ENCODE measurements at regions not wholly inside any gene's neighbourhood (a gene's known extent, or its start where the extent isn't known, plus 50 kb on each side); places are given as distances from the start of the nearest gene placed in this dataset.
"Not testable (repeated sequence)": the region's sequence is repeated elsewhere in the genome, so short reads cannot be mapped to it uniquely, and the experiment has no call there.

DNA sequence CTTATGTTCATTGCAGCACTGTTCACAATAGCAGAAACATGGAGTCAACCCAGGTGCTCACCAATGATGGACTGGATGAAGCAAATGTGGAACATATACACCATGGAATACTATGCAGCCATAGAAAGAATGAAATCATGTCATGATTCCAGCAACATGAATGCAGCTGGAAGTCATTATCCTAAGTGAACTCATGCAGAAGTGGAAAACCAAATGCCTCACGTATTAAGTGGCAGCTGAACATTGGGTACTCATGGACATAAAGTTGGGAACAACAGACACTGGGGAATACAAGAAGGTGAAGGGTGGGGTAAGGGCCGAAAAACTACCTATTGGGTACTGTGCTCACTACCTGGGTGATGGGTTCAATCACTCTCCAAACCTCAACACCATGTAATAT lies 915.9 kb downstream of the UQCRFS1 start:
- no peak overlapping the region for H3K27ac ChIP-seq (ENCODE audit: low read depth, low read length)
- 82 to 89% (median 85%) methylated on average over 2 of the region's 2 CpGs for WGBS, 3 donors

- WGBS, 3 donors, result 76 to 89% (median 79%) methylated on average over 4 of the region's 4 CpGs
- no peak overlapping the region for H3K27ac ChIP-seq (ENCODE audit: low read depth, low read length)
These were observed 916.4 kb downstream of the UQCRFS1 start for GRCh38 chr19:28296506-28296905.

DNA sequence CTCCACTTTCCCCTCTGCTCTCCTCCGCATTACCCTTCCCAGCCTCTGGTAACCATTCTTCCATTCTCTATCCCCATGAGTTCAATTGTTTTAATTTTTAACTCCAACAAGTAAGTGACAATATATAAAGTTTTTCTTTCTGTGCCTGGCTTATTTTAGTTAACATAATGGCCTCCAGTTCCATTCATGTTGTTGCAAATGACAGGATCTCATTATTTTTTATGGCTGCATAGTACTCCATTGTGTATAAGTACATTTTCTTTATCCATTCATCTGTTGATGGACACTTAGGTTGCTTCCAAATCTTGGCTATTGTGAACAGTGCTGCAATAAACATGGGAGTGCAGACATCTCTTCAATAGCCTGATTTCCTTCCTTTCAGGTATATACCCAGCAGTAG lies 918.0 kb downstream of the UQCRFS1 start:
- WGBS, 3 donors, result 94 to 100% (median 100%) methylated on average over 1 of the region's 1 CpG

DNA sequence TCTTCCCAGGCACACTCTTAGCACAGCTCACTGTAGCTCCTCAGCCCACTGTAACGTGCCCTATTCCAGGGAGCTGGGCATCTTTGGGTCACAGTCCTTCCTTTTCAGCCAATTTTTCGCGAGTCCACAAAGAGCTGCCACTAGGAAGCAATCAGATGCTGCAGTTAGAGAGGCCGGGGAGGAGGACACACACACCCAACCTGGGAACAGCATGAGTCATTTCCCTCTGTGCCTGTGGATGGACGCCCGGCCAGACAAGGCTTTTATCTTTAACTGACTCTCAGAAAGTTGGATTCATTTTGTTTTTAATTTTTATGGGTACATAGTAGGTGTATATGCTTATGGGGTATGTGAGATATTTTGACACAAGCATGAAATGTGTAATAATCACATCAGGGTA lies 918.6 kb downstream of the UQCRFS1 start:
- 27 to 65% (median 45%) methylated on average over 6 of the region's 6 CpGs for WGBS, 3 donors
- no peak overlapping the region for H3K27ac ChIP-seq (ENCODE audit: low read depth, low read length)

More for the DNA sequence above, 918.0 kb downstream of the UQCRFS1 start:
- H3K27ac ChIP-seq (ENCODE audit: low read depth, low read length), result not testable (repeated sequence)

GRCh38 chr19:28293685-28294084 lies 919.3 kb downstream of the UQCRFS1 start:
- WGBS, 3 donors, result 95 to 97% (median 96%) methylated on average over 3 of the region's 3 CpGs
- H3K27ac ChIP-seq (ENCODE audit: low read depth, low read length), result no peak overlapping the region

- no peak overlapping the region for H3K27ac ChIP-seq (ENCODE audit: low read depth, low read length)
- WGBS, 3 donors, result 65 to 79% (median 74%) methylated on average over 10 of the region's 10 CpGs
These were observed 920.0 kb downstream of the UQCRFS1 start for GRCh38 chr19:28292822-28293500.

DNA sequence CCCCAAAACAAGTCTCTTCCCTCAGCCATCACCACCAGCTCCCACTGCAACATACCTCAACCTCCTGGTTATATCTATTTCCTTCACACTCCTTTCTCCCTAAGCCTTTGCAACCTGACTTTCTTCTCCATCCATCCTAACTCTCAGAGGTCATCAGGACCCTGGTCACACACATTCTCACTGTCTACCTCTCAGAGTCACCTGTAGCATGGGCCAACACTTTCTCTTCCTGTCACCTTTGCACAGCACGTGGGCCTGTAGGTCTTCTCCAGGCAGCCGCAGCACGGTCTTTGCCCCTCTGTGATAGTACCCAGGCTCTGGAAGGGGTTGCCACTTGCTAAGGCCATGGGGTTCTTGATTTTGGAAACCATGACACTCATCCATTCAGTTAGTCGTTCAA lies 921.1 kb downstream of the UQCRFS1 start:
- H3K27ac ChIP-seq (ENCODE audit: low read depth, low read length), result no peak overlapping the region
- WGBS, 3 donors, result 68 to 95% (median 87%) methylated on average over 4 of the region's 4 CpGs

DNA sequence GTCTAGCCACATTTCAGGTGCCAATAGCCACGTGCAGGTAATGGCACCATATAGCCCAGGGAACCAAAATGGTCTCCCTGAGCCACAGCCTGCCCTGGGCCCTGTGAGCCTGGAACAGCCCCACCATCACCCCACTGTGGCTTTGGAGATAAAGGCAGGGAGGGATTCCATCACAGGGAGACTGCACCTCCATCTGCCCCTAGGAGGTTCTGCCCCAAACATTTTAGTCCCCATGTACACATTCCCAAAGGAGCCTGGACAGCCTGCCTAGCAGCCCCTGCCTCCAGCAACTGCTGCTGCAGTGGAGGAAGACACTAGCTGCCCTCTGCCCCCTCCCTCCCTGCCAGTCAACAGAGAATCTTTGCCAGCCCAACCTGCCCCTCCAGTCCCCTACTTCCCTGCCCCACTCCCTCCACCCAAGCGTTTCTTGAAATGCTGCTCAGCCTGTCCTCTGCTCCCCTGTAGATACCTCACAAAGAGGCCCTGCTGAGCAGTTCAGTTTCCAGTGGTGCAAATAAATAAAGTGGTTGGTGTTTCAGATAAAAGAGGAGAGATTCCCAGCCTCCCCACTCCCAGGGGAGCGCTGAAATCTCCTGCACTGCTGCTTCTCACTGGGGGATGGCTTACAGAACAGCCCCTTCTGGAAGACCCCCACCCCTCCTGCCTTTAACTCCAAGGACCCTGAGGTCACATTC lies 921.8 kb downstream of the UQCRFS1 start:
- WGBS, 3 donors, result 66 to 70% (median 68%) methylated on average over 3 of the region's 3 CpGs
- H3K27ac ChIP-seq (ENCODE audit: low read depth, low read length), result no peak overlapping the region

GRCh38 chr19:28289295-28290063 lies 923.5 kb downstream of the UQCRFS1 start:
- 25 to 51% (median 40%) methylated on average over 9 of the region's 9 CpGs for WGBS, 3 donors
- H3K27ac ChIP-seq (ENCODE audit: low read depth, low read length), result no peak overlapping the region

GRCh38 chr19:28288572-28289264 lies 924.2 kb downstream of the UQCRFS1 start:
- no peak overlapping the region for H3K27ac ChIP-seq (ENCODE audit: low read depth, low read length)
- 39 to 76% (median 70%) methylated on average over 5 of the region's 5 CpGs for WGBS, 3 donors

GRCh38 chr19:28285917-28286316 lies 927.0 kb downstream of the UQCRFS1 start:
- WGBS, 3 donors, result 84 to 92% (median 87%) methylated on average over 2 of the region's 2 CpGs

GRCh38 chr19:28285078-28285477 lies 927.9 kb downstream of the UQCRFS1 start:
- no peak overlapping the region for H3K27ac ChIP-seq (ENCODE audit: low read depth, low read length)

More at GRCh38 chr19:28285917-28286316, 927.0 kb downstream of the UQCRFS1 start:
- H3K27ac ChIP-seq (ENCODE audit: low read depth, low read length), result no peak overlapping the region

DNA sequence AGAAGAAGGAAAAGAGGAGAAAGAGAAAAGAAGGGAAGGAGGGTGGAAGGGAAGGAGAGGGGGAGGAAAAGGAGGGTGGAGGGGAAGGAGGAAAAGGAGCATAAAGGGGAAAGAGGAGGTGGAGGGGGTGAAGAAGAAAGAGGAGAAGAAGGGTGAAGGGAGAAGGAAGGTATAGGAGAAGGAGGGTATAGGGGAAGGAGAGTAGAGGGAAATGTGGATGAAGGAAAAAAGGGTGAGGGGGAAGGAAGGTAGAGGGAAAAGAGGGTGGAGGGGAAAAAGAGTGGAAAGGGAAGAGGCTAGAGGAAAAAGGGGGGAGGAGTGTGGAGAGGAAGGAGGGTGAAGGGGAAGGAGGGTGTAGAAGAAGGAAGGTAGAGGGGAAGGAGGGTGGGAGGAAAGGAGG lies 928.6 kb downstream of the UQCRFS1 start:
- H3K27ac ChIP-seq (ENCODE audit: low read depth, low read length), result no peak overlapping the region

DNA sequence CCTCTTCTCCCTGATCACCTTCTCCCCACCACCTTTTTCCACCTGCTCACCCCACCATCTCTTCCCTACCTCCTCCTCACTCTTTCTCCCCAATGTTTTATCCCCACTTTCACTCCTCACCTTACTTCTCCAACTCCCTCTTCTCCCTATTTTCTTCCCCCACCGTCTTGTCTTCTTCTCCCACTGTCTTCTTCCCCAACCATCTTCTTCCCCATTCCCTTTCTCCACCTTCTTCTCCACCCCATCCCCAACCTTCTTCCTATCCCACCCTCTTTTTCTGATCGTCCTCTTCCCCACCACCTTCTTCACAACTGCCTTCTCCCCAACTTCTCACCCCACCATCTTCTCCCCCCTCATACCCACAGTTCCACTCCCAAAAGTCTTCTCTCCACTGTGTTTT lies 929.4 kb downstream of the UQCRFS1 start:
- 78 to 86% (median 82%) methylated on average over 2 of the region's 2 CpGs for WGBS, 3 donors
- H3K27ac ChIP-seq (ENCODE audit: low read depth, low read length), result no peak overlapping the region

- no peak overlapping the region for H3K27ac ChIP-seq (ENCODE audit: low read depth, low read length)
- 95 to 100% (median 100%) methylated on average over 1 of the region's 1 CpG for WGBS, 3 donors
These were observed 931.3 kb downstream of the UQCRFS1 start for GRCh38 chr19:28281676-28282075.

GRCh38 chr19:28264556-28264955 lies 948.4 kb downstream of the UQCRFS1 start:
- 31 to 51% (median 50%) methylated on average over 3 of the region's 3 CpGs for WGBS, 3 donors
- no peak overlapping the region for H3K27ac ChIP-seq (ENCODE audit: low read depth, low read length)

DNA sequence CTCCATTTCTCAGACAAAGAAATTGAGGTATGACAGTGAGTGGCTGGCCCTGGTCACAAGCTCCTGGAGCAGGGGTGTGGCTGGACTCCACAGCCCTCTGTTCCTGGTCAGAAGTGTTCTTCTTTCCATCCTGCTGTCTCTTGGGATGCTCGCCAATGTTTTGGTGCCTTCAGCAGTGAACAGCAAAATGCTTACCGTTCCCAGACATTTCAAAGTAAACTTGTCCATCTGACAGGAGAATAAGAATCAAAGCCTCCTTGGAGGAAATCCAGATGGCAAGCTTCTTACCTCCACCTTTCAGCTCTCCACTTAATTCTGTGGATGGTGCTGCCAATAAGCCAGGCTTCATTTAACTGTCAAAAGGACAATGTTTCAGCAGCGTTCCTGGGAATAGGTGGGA lies 954.1 kb downstream of the UQCRFS1 start:
- 50 to 57% (median 52%) methylated on average over 3 of the region's 3 CpGs for WGBS, 3 donors
- H3K27ac ChIP-seq (ENCODE audit: low read depth, low read length), result no peak overlapping the region

GRCh38 chr19:28257396-28257795 lies 955.6 kb downstream of the UQCRFS1 start:
- 18 to 83% (median 39%) methylated on average over 1 of the region's 1 CpG for WGBS, 3 donors
- H3K27ac ChIP-seq (ENCODE audit: low read depth, low read length), result no peak overlapping the region

- WGBS, 3 donors, result 68 to 93% (median 70%) methylated on average over 2 of the region's 2 CpGs
- no peak overlapping the region for H3K27ac ChIP-seq (ENCODE audit: low read depth, low read length)
These were observed 965.7 kb downstream of the UQCRFS1 start for GRCh38 chr19:28247243-28247642.
